ENCODE measurements at regions not wholly inside any gene's neighbourhood (a gene's known extent, or its start where the extent isn't known, plus 50 kb on each side); places are given as distances from the start of the nearest gene placed in this dataset.

DNA sequence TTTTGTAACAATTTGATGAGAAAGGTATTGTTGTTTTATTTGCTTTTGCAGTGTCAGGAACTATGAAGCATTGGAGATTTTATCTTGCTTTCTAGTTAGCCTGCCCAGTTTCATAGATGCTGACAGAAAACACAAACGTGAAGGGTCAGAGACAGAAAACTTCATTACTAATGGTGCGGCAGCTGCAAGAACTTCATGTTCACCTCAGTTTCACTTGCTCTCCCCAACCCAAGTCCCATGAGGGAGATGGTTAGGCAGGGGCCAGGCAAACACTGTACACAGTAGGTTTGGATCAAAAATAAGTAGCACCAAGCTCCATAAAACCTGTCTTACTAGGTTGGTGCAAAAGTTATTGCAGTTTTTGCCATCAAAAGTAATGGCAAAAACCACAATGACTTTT, 550.2 kb upstream of the MIR17HG start:
- Histone ChIP-seq H3K9ac (ENCODE audit: low read length) (no peak overlapping the region), H3K79me2 (ENCODE audit: low read length) (no peaks in the 10 kb centered on the region), H3K27me3 (ENCODE audit: low read length) (no peaks in the 10 kb centered on the region), H3K9me2 (replicated peaks; ENCODE audit: low read length) (no peaks in the 10 kb centered on the region), H3K36me3 (ENCODE audit: low read depth, low read length) (no peaks in the 10 kb centered on the region), H4K20me1 (ENCODE audit: low read length) (no peaks in the 10 kb centered on the region), H3K4me2 (ENCODE audit: low read length) (no peak overlapping the region), H3K9me3 (ENCODE audit: low read length) (no peaks in the 10 kb centered on the region), H3K4me1 (ENCODE audit: insufficient read depth, low read length) (peaks cover 4% of the 10 kb centered on the region; the same call in 1 of the 2 replicates), H3K4me3 (ENCODE audit: low read length) (no peak overlapping the region), H3F3A (ENCODE audit: low read length, unreplicated experiment) (no peaks in the 10 kb centered on the region), H2AFZ (ENCODE audit: low read length) (no peak overlapping the region), H3K27ac (ENCODE audit: low read length) (no peak overlapping the region)
- BruUV-seq (replicated peaks): no TSS peak
- ChIA-PET POLR2A (ENCODE audit: unreplicated experiment) (no interaction called here), CTCF (no interaction called here)
- ATAC-seq: no peak
- intact Hi-C loops (cut with micrococcal nuclease): no loop called here
- no peak for TF ChIP-seq EZH2 (IDR thresholded peaks at IDR 0.05; ENCODE audit: low read length, unreplicated experiment)
- no peak for TF ChIP-seq EZH2phosphoT487 (IDR thresholded peaks at IDR 0.05; ENCODE audit: borderline replicate concordance, low read length)
- TF ChIP-seq, protein P1, sequence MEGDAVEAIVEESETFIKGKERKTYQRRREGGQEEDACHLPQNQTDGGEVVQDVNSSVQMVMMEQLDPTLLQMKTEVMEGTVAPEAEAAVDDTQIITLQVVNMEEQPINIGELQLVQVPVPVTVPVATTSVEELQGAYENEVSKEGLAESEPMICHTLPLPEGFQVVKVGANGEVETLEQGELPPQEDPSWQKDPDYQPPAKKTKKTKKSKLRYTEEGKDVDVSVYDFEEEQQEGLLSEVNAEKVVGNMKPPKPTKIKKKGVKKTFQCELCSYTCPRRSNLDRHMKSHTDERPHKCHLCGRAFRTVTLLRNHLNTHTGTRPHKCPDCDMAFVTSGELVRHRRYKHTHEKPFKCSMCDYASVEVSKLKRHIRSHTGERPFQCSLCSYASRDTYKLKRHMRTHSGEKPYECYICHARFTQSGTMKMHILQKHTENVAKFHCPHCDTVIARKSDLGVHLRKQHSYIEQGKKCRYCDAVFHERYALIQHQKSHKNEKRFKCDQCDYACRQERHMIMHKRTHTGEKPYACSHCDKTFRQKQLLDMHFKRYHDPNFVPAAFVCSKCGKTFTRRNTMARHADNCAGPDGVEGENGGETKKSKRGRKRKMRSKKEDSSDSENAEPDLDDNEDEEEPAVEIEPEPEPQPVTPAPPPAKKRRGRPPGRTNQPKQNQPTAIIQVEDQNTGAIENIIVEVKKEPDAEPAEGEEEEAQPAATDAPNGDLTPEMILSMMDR (conservative IDR thresholded peaks at IDR 0.05; ENCODE audit: low read depth, low read length): no peak
- peak; percentile 23 for DNase-seq

DNA sequence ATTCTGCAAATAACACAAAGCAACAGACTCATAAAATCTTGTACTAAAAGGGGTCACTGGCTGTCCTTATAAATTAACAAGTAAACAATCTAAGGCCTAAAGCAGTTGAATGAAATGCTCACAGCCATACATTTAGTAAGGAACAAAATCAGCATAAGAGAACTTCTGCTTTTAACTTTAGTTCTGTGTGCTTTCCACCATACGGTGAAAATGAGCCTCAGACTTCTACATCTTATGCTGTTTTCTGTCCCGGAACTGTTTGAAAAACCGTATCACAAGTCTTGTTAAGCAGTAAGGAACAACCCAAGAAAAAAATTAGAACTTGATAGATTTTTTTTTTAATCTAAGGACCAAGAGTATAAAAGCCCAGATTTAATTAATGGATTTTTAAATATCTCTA, 549.1 kb upstream of the MIR17HG start:
- no peak for DNase-seq
- H4K20me1 ChIP-seq (ENCODE audit: low read length): no peaks in the 10 kb centered on the region
- no peak overlapping the region for H3K9ac ChIP-seq (ENCODE audit: low read length)
- intact Hi-C loops (cut with micrococcal nuclease): no loop called here
- H3K27me3 ChIP-seq (ENCODE audit: low read length): no peaks in the 10 kb centered on the region
- no peak overlapping the region for H3K27ac ChIP-seq (ENCODE audit: low read length)
- H3K9me3 ChIP-seq (ENCODE audit: low read length): no peaks in the 10 kb centered on the region
- BruUV-seq (replicated peaks): no TSS peak
- no peaks in the 10 kb centered on the region for H3F3A ChIP-seq (ENCODE audit: low read length, unreplicated experiment)
- no peak overlapping the region for H2AFZ ChIP-seq (ENCODE audit: low read length)
- H3K36me3 ChIP-seq (ENCODE audit: low read depth, low read length): no peaks in the 10 kb centered on the region
- no peaks in the 10 kb centered on the region for H3K79me2 ChIP-seq (ENCODE audit: low read length)
- TF ChIP-seq, protein P1 (conservative IDR thresholded peaks at IDR 0.05; ENCODE audit: low read depth, low read length): no peak
- TF ChIP-seq EZH2phosphoT487 (IDR thresholded peaks at IDR 0.05; ENCODE audit: borderline replicate concordance, low read length) (no peak), EZH2 (IDR thresholded peaks at IDR 0.05; ENCODE audit: low read length, unreplicated experiment) (no peak)
- no peak overlapping the region for H3K4me3 ChIP-seq (ENCODE audit: low read length)
- CTCF ChIA-PET: no interaction called here
- no peaks in the 10 kb centered on the region for H3K9me2 ChIP-seq (replicated peaks; ENCODE audit: low read length)
- H3K4me2 ChIP-seq (ENCODE audit: low read length): no peak overlapping the region
- 0 out of 2 replicates have a peak, but pooled peaks cover 4% of the 10 kb centered on the region for H3K4me1 ChIP-seq (ENCODE audit: insufficient read depth, low read length)
- ATAC-seq: no peak
- POLR2A ChIA-PET (ENCODE audit: unreplicated experiment): no interaction called here

DNA sequence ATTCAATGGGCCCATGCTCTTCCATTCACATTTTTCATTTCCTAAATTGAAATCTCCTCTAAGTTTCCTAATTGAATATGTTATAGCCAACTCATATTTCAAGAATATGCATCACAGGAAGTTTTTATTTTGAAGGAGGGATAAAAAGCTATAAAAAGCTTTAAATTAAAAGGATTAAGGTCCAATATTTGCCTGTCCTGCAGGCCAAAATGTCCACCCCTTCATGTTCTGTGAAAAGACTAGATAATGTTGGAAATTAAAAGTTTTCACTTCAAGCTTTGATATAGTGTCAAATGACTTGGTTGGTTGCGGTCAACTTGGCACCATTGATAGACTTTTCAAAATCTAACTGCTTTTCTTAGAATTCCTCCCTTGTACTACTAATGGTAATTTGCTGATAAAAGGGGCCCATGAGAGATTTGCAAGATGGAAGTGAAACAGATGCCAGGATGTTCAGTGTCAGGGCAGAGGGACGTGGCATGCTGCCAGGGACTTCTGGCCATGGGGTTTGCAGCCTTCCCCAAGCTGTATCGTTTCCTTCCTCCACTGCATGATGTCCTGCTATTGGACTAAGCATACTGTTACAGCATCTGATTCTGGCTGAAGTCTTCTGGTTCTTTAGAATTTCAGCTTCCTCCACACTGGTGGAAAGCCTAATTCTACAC, 547.3 kb upstream of the MIR17HG start:
- intact Hi-C loops (cut with micrococcal nuclease): no loop called here
- Histone ChIP-seq H3K9me3 (ENCODE audit: low read length) (no peaks in the 10 kb centered on the region), H3K9ac (ENCODE audit: low read length) (no peak overlapping the region), H3K4me3 (ENCODE audit: low read length) (no peak overlapping the region), H3K4me1 (ENCODE audit: insufficient read depth, low read length) (0 out of 2 replicates have a peak, but pooled peaks cover 4% of the 10 kb centered on the region), H3K27me3 (ENCODE audit: low read length) (no peaks in the 10 kb centered on the region), H3K27ac (ENCODE audit: low read length) (no peak overlapping the region), H3K79me2 (ENCODE audit: low read length) (no peaks in the 10 kb centered on the region), H3K36me3 (ENCODE audit: low read depth, low read length) (no peaks in the 10 kb centered on the region), H4K20me1 (ENCODE audit: low read length) (no peaks in the 10 kb centered on the region), H2AFZ (ENCODE audit: low read length) (no peak overlapping the region), H3K9me2 (replicated peaks; ENCODE audit: low read length) (no peaks in the 10 kb centered on the region), H3K4me2 (ENCODE audit: low read length) (no peak overlapping the region), H3F3A (ENCODE audit: low read length, unreplicated experiment) (no peaks in the 10 kb centered on the region)
- ChIA-PET POLR2A (ENCODE audit: unreplicated experiment) (no interaction called here), CTCF (no interaction called here)
- no peak for DNase-seq
- BruUV-seq (replicated peaks): no TSS peak
- TF ChIP-seq EZH2 (IDR thresholded peaks at IDR 0.05; ENCODE audit: low read length, unreplicated experiment) (no peak), EZH2phosphoT487 (IDR thresholded peaks at IDR 0.05; ENCODE audit: borderline replicate concordance, low read length) (no peak)
- TF ChIP-seq, protein P1 (conservative IDR thresholded peaks at IDR 0.05; ENCODE audit: low read depth, low read length): no peak
- ATAC-seq: no peak
